Cardiac septum (tissue), 1 donor: ENCODE measurements at regions not wholly inside any gene's neighbourhood (a gene's known extent, or its start where the extent isn't known, plus 50 kb on each side); places are given as distances from the start of the nearest gene placed in this dataset.

ENCODE experiments used
- DNase-seq: peaks from one replicate; pipeline ENCODE4 v3.0.0-alpha.2; 2020; ENCODE audit warnings: low spot score
- intact Hi-C: fragments of 100-400 bp; cut with DNase I; formaldehyde crosslinking; loops from one replicate; pipeline ENCODE4 v1.14.0; 2022
- donor health status: DM: no; HTN: no; CAD: no.

DNA sequence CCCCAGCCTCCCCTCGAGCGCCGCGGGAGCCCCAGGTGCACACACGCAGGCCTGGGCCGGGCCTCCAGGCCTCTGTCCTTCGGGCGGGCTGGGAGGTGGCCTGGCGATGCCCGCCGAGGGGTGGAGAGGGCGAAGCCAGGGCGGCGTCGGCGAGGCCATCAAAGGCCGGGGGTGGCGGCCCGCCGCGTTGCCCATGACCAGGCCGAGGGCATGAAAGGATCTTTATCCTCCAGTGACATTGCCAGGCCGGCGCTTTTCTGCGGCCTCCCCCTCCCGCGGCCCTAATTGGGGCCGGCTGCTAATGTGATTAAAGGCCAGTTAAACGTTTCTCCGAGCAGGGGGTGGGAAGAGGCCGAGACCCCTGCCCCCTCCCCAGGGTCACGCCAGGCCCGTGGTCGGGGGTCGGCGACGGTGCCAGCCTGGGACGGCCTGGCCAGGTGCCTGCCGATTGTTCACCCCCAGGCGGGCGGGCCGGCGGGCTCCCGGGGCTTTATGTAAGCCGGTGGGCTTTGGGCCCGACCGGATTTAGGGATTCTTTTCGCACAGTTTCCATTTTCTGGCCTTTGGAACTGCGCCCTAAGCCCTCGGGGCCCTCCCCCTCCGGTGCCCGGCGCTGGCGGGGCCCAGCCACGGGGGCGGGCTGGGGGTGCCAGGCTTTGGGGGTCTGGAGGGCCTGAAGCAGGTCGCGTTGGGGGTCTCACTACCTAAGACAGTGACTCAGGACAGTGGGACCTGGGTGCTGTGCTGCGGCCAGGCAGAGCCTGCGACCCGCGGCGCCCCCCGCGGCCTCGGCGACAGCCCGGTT is 103.2 kb upstream of the DIO3 start:
- peak; percentile 65 for DNase-seq
- intact Hi-C loops = no loop called here

DNA sequence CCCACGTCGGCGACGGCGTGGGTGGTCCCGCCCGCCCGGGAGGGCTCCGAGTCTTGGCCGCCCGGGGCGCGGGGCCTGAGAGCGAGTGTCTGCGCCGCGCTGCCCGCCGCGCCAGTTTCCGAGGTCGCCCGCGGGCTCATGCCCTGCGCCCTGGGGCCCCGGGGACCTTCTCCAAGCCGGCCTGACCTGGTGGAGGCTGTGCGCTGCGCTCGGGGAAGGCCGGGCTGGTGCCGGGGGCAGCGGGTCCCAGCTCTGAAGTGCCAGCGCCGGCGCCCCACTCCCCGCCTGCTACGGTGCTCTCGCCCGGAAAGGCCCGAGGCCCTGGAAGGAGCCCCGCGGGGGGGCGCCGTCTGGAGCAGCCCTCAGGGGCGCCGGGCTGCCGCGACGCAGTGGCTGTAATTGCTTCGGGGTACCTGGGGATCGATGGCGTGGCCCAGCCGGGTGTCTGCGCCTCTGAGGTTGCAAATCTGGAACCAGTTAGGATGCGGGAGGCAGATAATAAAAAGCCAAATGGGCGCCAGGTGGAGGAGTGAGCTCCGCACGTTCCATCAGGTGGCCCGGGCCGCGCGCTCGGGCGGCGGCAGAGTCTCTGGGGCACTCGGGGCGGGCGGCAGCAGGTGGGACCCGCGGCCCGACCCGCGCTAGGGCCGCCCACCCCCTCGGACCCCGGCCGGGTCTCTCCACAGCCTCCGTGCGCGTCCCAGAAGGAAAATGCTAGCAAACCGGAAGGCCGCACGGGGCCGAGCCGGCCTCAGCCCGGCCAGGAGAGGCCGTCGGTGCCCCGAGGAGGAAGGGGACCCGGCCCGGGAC is 102.3 kb upstream of the DIO3 start:
- DNase-seq = peak; percentile 54
- intact Hi-C loops = no loop called here

- intact Hi-C loops = no loop called here
Observed at GRCh38 chr14:101459551-101459900, 101.8 kb upstream of the DIO3 start.

GRCh38 chr14:101460521-101460920 is 100.8 kb upstream of the DIO3 start:
- intact Hi-C loops = no loop called here
- DNase-seq = no peak

More at GRCh38 chr14:101459551-101459900, 101.8 kb upstream of the DIO3 start:
- no peak for DNase-seq

GRCh38 chr14:101460986-101461750 is 100.1 kb upstream of the DIO3 start:
- DNase-seq = peak; percentile 39
- intact Hi-C loops = no loop called here

DNA sequence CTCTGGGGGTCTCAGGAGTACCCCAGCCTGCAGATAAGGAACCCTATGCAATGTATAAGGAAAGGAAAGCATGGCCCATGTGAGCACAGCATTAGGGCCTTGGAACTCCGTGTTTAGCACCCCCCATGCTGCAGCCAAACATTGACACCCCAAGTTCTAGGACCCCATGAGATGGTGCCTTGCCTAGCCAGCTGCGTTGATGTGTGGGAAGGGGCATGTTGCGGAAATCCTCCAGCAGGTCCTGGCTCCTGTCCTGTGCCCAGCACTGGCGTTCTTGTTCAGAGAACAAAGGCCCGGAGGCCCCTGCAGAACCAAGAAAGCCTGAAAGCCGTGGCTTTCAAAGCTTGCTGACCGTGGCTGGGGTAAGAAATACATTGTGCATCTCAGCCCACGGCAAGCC is 99.4 kb upstream of the DIO3 start:
- DNase-seq = no peak
- intact Hi-C loops = no loop called here

GRCh38 chr14:101462726-101463565 is 98.3 kb upstream of the DIO3 start:
- intact Hi-C loops = no loop called here
- DNase-seq = no peak

DNA sequence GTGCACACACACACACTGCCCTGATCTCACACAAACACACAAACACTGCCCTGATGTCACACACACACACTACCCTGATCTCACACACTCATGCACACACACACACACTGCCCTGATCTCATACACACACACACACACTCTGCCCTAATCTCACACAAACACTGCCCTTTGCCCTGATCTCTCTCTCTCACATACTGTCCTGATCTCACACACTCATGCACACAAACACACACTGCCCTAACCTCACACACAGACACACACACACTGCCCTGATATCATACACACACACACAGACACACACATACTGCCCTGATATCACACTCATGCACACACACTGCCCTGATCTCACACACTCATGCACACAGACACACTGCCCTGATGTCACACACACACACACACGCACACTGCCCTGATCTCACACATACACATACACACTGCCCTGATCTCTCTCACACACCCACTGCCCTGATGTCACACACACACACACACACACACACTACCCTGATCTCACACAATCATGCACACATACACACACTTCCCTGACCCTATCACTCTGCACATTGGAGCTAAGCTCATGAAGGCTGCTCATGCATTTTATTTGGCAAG is 97.6 kb upstream of the DIO3 start:
- DNase-seq = no peak
- intact Hi-C loops = no loop called here

DNA sequence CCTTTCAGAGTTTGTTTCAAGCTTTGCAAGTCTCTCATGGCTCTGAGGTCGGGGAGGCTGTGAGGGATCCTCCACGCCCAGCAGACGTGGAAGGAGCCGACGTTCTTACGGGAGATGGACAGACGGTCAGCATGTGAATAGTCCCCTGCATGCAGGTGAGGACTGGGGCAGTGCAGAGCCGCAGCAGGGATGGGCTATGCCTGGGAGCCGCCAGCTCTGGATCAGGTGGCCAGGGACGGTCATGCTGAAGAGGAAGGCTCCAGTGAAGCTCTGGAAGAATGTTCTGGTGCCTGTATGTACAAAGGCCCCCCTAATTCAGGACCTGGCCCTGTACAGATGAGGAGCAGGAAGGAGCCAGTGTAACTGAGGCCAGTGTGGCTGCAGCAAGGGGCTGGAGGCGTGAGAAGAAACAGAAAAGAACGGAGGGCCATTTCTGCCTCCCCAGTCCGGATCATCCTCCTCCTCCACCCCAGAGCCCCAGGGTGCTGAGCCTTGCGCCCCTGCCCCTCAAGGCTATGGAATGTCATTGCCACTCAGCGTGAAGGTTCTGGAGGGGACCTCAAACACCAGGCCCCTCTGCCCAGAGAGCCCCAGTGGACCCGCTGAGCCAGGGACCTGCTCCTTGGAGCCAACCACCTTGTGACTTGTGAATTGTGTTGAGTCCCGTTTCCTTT is 96.8 kb upstream of the DIO3 start:
- intact Hi-C loops = no loop called here
- no peak for DNase-seq

DNA sequence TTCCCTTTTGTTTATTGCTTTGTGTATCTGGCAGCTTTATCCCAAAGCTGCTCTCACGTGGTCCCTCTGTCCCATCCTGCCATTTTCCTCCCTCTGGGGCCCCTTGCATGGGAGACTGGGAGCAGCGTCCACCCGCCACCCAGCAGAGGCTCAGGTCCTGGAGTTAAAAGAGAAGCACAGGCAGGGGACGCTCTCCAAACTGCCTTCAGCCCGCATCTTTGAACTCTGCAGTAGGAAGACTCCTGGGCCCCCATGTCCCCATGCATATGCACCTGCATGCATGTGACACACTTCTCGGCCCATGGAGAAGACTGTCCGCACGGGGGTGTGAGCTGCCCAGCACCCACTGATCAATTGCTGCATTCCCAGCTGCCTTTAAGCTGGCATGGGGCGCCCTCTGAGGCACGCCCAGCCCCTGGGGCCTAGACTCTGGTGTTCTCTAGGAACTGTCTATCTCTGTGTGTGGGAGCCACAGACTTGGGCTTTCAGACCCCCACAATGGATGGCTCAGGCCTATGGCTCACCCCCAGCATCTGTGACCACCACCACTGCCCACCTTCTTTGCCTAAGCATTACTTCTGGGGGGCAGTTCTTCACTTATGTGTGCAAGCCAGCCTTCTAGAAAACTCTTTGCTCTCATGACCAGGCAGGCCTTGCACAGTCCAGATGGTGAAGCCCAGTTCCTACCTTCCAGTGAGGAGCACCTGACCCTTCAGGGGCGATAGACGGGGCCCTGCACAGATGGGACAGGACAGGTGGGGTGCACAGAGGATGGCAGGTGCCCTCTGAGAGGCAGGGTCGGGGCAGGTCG is 96.1 kb upstream of the DIO3 start:
- intact Hi-C loops = no loop called here
- no peak for DNase-seq

DNA sequence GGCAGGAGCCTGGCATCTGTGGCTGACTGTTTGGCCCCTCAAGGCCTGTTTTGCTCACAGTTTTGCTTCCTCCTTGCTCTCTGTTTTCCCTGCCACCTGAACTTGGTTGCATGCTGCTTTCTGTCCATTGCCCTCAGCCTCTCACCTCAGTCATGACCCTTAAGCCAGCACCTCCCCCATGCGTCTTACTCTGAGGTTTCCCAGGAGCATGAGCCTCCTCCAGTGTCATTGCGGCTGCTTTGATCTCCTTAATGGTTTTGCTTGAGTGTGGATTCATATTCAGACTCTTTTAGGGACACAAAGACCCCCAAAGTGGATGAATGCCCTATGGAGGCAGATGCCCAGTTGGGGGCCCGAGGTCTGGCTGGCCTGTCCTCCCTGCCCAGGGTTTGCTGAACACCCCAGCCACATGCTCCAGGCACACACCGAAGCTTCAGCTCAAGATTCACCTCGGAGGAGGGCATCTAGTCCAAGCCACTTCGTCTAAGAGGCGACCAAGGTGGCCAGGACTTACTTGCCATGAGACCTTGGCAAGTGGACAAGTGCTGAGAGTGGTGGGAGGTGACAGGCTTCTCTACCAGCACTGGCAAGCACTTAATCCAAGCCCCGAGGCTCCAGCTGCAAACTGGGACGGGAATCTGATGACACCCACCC is 95.4 kb upstream of the DIO3 start:
- intact Hi-C loops = no loop called here
- DNase-seq = peak; percentile 6

GRCh38 chr14:101466456-101467180 is 94.7 kb upstream of the DIO3 start:
- intact Hi-C loops = no loop called here

DNA sequence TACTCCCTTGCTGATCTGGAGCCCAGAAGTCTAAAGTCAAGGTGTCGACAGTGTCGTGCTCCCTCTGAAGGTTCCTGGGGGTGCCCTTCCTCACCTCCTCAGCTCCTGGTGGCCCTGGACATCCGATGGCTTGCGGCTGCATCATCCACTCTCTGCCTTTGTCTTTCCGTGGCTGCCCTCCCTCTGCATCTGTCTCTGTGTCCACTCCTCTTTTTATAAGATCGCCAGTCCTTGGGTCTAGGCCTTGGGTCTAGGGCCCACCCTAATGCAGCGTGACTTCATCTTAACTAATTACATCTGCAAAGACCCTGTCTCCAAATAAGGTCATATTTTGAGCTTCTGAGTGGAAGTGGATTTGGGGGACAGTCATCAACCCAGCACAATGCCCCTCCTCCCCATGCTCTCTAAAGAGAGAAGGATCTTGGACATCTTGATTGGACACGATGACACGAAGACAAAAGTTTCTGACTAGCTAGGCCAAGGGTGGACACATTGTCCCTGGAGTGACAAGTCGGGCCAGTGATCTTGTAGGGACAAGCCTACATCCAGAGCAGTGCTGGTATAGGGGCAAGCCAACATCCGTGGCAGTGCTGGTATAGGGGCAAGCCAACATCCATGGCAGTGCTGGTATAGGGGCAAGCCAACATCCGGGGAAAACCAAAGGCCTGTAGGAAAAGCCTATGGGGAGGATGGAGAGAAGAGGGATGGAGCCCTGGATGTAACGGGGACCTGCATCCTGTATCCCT is 93.9 kb upstream of the DIO3 start:
- intact Hi-C loops = no loop called here
- peak; percentile 68 for DNase-seq

More at GRCh38 chr14:101466456-101467180, 94.7 kb upstream of the DIO3 start:
- peak; percentile 67 for DNase-seq

GRCh38 chr14:101469382-101470247 is 91.7 kb upstream of the DIO3 start:
- intact Hi-C loops = no loop called here
- DNase-seq = peak; percentile 68

GRCh38 chr14:101470266-101470665 is 91.0 kb upstream of the DIO3 start:
- intact Hi-C loops = no loop called here
- peak; percentile 70 for DNase-seq
